ENCODE measurements at regions not wholly inside any gene's neighbourhood (a gene's known extent, or its start where the extent isn't known, plus 50 kb on each side); places are given as distances from the start of the nearest gene placed in this dataset.

DNA sequence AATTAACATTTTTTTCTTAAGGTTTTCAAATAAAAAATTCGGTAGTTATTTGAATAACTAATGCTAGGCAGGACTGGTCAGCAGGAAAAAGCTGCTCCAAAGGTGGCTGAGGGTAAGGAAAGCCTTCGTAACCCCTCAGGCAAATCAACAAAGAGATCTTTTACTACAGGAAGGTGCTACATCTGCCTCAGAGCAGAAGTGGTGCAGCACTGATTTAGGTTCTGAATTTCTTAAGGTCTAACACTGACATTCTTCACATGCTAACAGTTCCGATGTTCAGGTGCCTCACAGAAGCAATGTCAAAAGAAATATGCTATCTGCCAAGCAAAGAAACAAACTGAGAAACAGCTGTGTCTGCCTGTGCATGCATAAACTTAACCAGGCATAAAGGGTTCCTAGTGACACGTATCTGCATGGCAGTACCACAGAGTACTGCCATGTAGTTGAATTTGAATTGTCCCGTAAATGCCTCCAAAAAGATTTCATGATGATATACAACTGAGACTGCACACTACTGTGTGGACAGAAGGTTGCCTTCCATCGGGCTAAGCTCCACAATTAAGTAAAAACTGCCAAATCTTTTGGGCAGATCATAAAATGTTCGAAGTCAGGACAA lies 275.0 kb upstream of the NSMCE3 start:
- no peaks in the 10 kb centered on the region for H3K4me1 ChIP-seq
- TF ChIP-seq, protein P1, sequence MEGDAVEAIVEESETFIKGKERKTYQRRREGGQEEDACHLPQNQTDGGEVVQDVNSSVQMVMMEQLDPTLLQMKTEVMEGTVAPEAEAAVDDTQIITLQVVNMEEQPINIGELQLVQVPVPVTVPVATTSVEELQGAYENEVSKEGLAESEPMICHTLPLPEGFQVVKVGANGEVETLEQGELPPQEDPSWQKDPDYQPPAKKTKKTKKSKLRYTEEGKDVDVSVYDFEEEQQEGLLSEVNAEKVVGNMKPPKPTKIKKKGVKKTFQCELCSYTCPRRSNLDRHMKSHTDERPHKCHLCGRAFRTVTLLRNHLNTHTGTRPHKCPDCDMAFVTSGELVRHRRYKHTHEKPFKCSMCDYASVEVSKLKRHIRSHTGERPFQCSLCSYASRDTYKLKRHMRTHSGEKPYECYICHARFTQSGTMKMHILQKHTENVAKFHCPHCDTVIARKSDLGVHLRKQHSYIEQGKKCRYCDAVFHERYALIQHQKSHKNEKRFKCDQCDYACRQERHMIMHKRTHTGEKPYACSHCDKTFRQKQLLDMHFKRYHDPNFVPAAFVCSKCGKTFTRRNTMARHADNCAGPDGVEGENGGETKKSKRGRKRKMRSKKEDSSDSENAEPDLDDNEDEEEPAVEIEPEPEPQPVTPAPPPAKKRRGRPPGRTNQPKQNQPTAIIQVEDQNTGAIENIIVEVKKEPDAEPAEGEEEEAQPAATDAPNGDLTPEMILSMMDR (IDR thresholded peaks at IDR 0.05), result no peak
- no peak overlapping the region for H3K4me3 ChIP-seq
- H3K9me3 ChIP-seq, result peaks cover 11% of the 10 kb centered on the region
- H3K27ac ChIP-seq, result no peak overlapping the region
- ATAC-seq (no peak), DNase-seq (no peak)
- 33 to 46% (median 38%) methylated on average over 7 of the region's 7 CpGs for WGBS, 3 donors
- intact Hi-C loops (cut with DNase I), result no loop called here
- H3K27me3 ChIP-seq (ENCODE audit: insufficient read depth in 3 of 3, low read length in 2 of 3), result peaks cover 0 to 5% (median 0%) of the 10 kb centered on the region in 3 donors
- H3K36me3 ChIP-seq (ENCODE audit: insufficient read depth in 1 of 2, low read depth in 1 of 2), result no peaks in the 10 kb centered on the region

DNA sequence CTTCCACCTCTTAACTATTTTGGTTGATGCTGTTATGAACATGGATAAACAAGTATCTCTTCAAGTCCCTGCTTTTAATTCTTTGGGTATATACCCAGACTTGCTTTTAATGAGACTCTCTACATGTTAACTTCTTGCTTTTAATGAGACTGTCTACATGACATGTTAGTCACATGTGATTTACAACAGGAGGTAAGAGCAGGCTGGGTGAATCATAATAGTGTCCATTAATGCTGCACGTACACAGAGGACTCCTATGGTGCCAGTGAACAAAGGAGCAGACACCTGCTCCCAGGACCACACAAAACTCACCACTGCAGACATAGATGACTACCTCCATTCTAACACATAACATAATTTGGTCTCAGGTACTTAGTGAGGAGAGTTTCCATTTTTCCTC lies 273.4 kb upstream of the NSMCE3 start:
- H3K4me3 ChIP-seq, result no peak overlapping the region
- no peaks in the 10 kb centered on the region for H3K36me3 ChIP-seq (ENCODE audit: insufficient read depth in 1 of 2, low read depth in 1 of 2)
- H3K27ac ChIP-seq, result no peak overlapping the region
- 57 to 85% (median 83%) methylated on average over 1 of the region's 1 CpG for WGBS, 3 donors
- H3K4me1 ChIP-seq, result no peaks in the 10 kb centered on the region
- ATAC-seq, result no peak
- peaks cover 0 to 5% (median 0%) of the 10 kb centered on the region in 3 donors for H3K27me3 ChIP-seq (ENCODE audit: insufficient read depth in 3 of 3, low read length in 2 of 3)
- H3K9me3 ChIP-seq, result peaks cover 11% of the 10 kb centered on the region
- DNase-seq, result no peak
- intact Hi-C loops (cut with DNase I), result no loop called here
- TF ChIP-seq, protein P1 (IDR thresholded peaks at IDR 0.05), result no peak

DNA sequence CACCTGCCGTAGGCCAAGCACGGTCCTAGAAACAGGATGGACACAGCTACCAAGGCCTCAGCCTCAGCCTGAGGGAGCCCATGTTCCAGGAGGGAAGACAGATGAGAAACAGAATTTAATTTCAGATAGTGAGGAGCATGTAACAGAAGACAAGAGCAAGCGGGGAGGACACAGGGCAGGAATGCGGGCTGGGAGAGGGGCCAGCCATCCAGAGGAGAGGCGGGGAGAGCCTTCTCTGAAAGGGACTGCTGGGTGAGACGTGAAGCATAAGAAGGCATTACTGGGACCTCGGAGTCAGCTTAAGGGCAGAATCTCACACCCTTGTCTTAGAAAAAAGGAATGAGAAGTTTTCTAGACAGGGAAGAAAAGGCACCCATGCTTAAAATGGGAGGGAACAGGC lies 271.7 kb upstream of the NSMCE3 start:
- peaks cover under 1% of the 10 kb centered on the region for H3K9me3 ChIP-seq
- ATAC-seq (no peak), DNase-seq (no peak)
- H3K36me3 ChIP-seq (ENCODE audit: insufficient read depth in 1 of 2, low read depth in 1 of 2), result no peaks in the 10 kb centered on the region
- peaks cover 0 to 5% (median 0%) of the 10 kb centered on the region in 3 donors for H3K27me3 ChIP-seq (ENCODE audit: insufficient read depth in 3 of 3, low read length in 2 of 3)
- WGBS, 3 donors, result 64 to 73% (median 67%) methylated on average over 7 of the region's 7 CpGs
- TF ChIP-seq, protein P1 (IDR thresholded peaks at IDR 0.05), result no peak
- H3K4me1 ChIP-seq, result no peaks in the 10 kb centered on the region
- intact Hi-C loops (cut with DNase I), result no loop called here
- H3K27ac ChIP-seq, result no peak overlapping the region
- H3K4me3 ChIP-seq, result no peak overlapping the region

DNA sequence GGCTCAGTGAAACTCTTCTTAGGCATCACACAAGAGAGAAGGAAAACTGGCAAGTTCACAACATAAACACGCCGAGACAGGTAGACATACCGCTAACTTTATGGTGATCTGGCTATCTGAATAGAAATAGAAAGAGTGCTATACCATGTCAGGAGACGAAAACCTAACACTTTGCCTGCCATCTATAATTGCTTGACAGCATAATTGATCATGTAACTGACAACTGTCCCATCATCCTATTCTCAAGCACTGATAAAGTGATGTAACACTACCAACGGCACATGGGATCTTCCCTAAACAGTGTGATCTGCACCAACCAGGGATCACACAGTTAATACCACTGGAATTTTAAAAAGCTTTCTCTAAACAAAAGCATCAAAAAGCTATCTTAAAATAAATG lies 270.9 kb upstream of the NSMCE3 start:
- intact Hi-C loops (cut with DNase I), result no loop called here
- Histone ChIP-seq H3K4me3 (no peak overlapping the region), H3K36me3 (ENCODE audit: insufficient read depth in 1 of 2, low read depth in 1 of 2) (no peaks in the 10 kb centered on the region), H3K27me3 (ENCODE audit: insufficient read depth in 3 of 3, low read length in 2 of 3) (peaks cover 0 to 5% (median 0%) of the 10 kb centered on the region in 3 donors), H3K4me1 (no peaks in the 10 kb centered on the region), H3K9me3 (no peaks in the 10 kb centered on the region), H3K27ac (no peak overlapping the region)
- TF ChIP-seq, protein P1 (IDR thresholded peaks at IDR 0.05), result no peak
- ATAC-seq (no peak), DNase-seq (no peak)
- 87 to 96% (median 91%) methylated on average over 5 of the region's 5 CpGs for WGBS, 3 donors

DNA sequence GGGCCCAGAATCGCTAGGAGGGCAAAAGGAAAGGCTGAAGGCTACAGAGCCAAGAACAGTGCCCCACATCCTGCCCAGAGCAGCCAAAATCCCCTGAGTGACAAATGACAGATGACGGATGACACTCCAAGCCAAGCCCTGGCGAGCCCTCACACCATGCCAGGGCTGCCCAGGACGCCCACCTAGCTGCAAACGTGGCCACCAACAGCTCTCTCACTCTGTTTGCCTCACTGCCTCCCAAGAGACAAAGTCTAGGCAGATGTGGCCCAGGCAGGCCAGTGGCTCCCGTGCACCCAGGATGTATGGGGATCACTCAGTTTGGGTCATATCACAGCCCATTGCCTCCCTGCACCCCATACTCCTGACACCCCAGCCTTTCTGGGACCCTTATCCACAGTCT lies 270.1 kb upstream of the NSMCE3 start:
- H3K27me3 ChIP-seq (ENCODE audit: insufficient read depth in 3 of 3, low read length in 2 of 3), result peaks cover 0 to 5% (median 0%) of the 10 kb centered on the region in 3 donors
- no peaks in the 10 kb centered on the region for H3K4me1 ChIP-seq
- TF ChIP-seq, protein P1 (IDR thresholded peaks at IDR 0.05), result no peak
- DNase-seq, result no peak
- ATAC-seq, result no peak
- intact Hi-C loops (cut with DNase I), result no loop called here
- H3K4me3 ChIP-seq, result no peak overlapping the region
- no peaks in the 10 kb centered on the region for H3K36me3 ChIP-seq (ENCODE audit: insufficient read depth in 1 of 2, low read depth in 1 of 2)
- H3K27ac ChIP-seq, result no peak overlapping the region
- WGBS, 3 donors, result 61 to 73% (median 63%) methylated on average over 6 of the region's 6 CpGs
- H3K9me3 ChIP-seq, result no peaks in the 10 kb centered on the region
